Posterior cingulate gyrus (tissue), 11 donors: ENCODE measurements at regions not wholly inside any gene's neighbourhood (a gene's known extent, or its start where the extent isn't known, plus 50 kb on each side); places are given as distances from the start of the nearest gene placed in this dataset.

Experiments
- DNase-seq, 10 donors: peaks; one replicate each; pipeline versions ENCODE4 v3.0.0 to v3.0.0-alpha.2; 2020 to 2021; ENCODE audit warnings: mixed read lengths in 3 of 10
- intact Hi-C: fragments of 100-400 bp; cut with DNase I; formaldehyde crosslinking; loops from one replicate; pipeline ENCODE4 v1.15.1; 2023

- intact Hi-C loops = no loop called here
- no peak for DNase-seq
These were observed 73.7 kb upstream of the ANK2 start for GRCh38 chr4:112975567-112976355.

DNA sequence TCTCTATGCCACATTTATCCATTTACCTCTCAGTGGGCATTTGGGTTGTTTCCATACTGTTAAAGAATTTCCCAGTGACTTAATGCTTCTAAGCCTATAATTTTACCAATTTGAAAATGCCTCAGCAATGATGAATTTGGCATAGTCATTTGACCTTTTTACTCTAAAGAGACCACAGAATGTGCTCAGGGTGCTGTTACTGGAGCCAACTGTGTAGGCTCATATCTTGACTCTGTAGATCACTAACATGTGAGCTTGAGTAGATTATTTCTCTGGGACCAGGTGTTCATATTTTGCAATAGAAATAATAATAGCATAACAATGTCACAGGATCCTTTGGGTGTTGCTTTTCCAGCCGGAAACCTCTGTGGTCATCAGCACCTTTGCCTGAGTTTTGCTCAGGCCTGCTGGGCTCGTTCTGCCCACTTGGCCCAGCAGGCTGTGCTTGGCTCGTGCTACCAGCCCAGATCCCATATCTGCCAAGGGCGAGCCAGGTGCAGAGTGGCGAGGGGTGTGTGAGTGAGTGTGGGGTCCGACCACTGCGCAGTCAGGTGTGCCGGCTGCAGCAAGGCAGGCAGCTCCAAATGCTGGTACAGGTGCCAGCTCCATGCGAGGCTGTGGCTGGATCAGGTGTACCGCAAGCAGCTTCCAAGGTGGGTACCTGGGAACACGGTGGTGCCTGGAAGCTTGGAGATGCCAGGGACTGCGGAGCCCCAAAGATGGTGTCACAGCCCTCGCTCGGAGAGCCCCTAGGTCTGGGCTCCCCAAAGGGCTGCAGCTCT is 70.6 kb upstream of the ANK2 start:
- intact Hi-C loops = no loop called here
- peak in 1 of 10 donors; percentile 74 for DNase-seq

DNA sequence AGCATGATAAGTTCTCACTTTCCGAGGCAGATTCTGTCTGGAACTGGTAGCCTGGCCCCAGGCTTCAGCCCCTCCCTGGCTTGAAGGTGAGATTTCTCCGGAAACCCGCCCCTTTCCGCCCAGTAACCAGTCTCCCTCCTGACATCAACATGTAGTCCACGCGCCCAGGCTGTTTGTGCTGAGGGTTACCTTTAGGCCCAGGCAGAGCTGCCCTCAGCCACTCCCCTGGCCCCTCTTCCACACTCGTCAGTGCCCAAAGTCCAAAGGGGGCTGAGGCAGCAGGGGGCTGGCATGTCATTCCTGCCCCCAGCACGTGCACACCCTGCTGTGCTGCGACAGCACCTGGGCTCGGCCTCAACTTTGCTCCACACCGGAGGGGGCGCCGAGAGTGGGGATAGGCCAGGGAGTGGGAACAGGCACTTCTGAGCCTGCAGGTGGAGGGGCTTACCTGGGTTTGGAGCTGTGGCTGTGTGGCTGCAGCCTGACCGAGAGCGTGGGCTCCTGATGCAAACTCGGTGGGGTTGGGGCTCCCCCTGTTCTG is 69.5 kb upstream of the ANK2 start:
- intact Hi-C loops = no loop called here
- DNase-seq = peak in 3 of 10 donors; percentile 63 to 78 (median 65)

DNA sequence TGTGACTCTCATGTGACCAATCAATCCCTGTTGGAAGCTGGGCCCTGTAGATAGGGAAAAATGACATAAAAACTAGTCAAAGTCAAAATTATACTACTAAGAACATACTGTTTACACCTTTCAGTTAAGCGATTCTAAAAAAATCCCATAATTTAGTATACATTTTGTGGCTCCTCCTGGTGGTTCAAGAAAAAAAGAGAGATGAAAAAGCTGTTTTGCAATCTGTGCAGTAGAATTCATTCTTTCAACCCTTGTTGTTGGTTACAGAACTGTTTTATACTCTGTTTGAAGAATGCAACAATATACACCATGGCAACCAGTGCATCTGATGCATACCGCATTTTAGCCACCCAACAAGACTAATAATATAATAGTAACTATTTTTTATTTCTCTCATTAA is 66.8 kb upstream of the ANK2 start:
- no peak for DNase-seq
- intact Hi-C loops = no loop called here

DNA sequence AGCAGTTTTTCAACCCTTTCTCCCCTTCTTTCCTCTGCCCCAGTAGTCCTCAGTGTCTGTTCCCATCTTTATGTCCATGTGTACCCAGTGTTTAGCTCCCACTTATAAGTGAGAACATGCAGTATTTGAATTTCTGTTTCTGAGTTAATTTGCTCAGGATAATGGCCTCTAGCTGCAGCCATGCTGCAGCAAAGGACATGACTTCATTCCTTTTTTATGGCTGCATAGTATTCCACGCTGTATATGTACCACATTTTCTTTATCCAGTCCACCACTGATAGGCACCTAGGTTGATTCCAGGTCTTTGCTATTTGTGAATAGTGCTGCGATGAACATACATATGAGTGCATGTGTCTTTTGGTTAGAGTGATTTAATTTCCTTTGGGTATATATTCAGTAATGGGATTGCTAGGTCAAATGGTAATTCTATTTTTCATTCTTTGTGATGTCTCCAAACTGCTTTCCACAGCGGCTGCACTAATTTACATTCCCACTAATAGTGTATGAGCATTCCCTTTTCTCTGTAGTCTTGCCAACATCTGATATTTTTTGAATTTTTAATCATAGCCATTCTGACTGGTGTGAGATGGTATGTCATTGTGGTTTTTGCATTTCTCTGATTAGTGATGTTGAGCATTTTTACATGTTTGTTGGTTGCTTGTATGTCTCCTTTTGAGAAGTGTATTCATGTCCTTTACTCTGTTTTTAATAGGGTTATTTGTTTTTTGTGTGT is 54.6 kb upstream of the ANK2 start:
- no peak for DNase-seq
- intact Hi-C loops = no loop called here
